Peyer's patch (tissue), 4 donors: ENCODE measurements at regions not wholly inside any gene's neighbourhood (a gene's known extent, or its start where the extent isn't known, plus 50 kb on each side); places are given as distances from the start of the nearest gene placed in this dataset.

ENCODE experiments used
- CTCF ChIP-seq, 6 experiments: fragments of 450-650 bp in 4 of 6; fragments of 200-600 bp in 2 of 6; sonication (generic) in 1 of 6; IDR thresholded peaks; one replicate each; pipeline ENCODE4 v1.5.1; 2017 to 2019; ENCODE audit warnings: antibody characterized with exemption in 6 of 6, mild to moderate bottlenecking in 3 of 6, moderate library complexity in 1 of 6
- POLR2A ChIP-seq, 2 donors: fragments of 450-650 bp; IDR thresholded peaks; one replicate each; pipeline ENCODE4 v1.5.1; 2017; ENCODE audit warnings: antibody characterized with exemption in 2 of 2, mild to moderate bottlenecking in 2 of 2, moderate library complexity in 2 of 2

- no peak for TF ChIP-seq POLR2A (IDR thresholded peaks at IDR 0.05)
- no peak for TF ChIP-seq CTCF (IDR thresholded peaks at IDR 0.05)
Observed at GRCh38 chr6:19558201-19558600, 279.0 kb upstream of the ID4 start.
